Type B pancreatic cell (in vitro differentiated cells): ENCODE measurements at regions not wholly inside any gene's neighbourhood (a gene's known extent, or its start where the extent isn't known, plus 50 kb on each side); places are given as distances from the start of the nearest gene placed in this dataset.

Source experiments
- DNase-seq: peaks from one replicate; pipeline ENCODE4 v3.0.0; 2021; ENCODE audit warnings: mixed read lengths; ENCODE audit not compliant: unreplicated experiment; ENCODE audit errors: extremely low spot score
- H3K27ac Mint-ChIP-seq: 2 replicates; pipeline ENCODE4 v1.8.0; 2021; ENCODE audit warnings: mild to moderate bottlenecking, mixed read lengths
- H3K27me3 Mint-ChIP-seq: 2 replicates; pipeline ENCODE4 v1.8.0; 2021; ENCODE audit warnings: mixed read lengths
- H3K36me3 Mint-ChIP-seq: 2 replicates; pipeline ENCODE4 v1.8.0; 2021; ENCODE audit warnings: mixed read lengths
- H3K4me1 Mint-ChIP-seq: one replicate; pipeline ENCODE4 v1.8.0; 2021; ENCODE audit warnings: mixed read lengths; ENCODE audit not compliant: unreplicated experiment
- H3K4me3 Mint-ChIP-seq: 2 replicates; pipeline ENCODE4 v1.8.0; 2021; ENCODE audit warnings: mild to moderate bottlenecking, mixed read lengths
- H3K9me3 Mint-ChIP-seq: 2 replicates; pipeline ENCODE4 v1.8.0; 2021; ENCODE audit warnings: mixed read lengths
- CTCF ChIP-seq: fragments of 200-600 bp; sonication (generic); conservative IDR thresholded peaks from 2 replicates; pipeline ENCODE4 v1.5.0; 2021; ENCODE audit warnings: antibody characterized with exemption, mild to moderate bottlenecking

GRCh38 chr5:10867389-10868303 is 106.6 kb upstream of the DAP start:
- H3K36me3 Mint-ChIP-seq = no peaks in the 10 kb centered on the region
- no peak for DNase-seq
- H3K27me3 Mint-ChIP-seq = peaks cover 46% of the 10 kb centered on the region
- H3K4me3 Mint-ChIP-seq = no peak overlapping the region
- no peaks in the 10 kb centered on the region for H3K4me1 Mint-ChIP-seq
- no peak for TF ChIP-seq CTCF
- no peaks in the 10 kb centered on the region for H3K9me3 Mint-ChIP-seq
- no peak overlapping the region for H3K27ac Mint-ChIP-seq

GRCh38 chr5:10866913-10867312 is 105.9 kb upstream of the DAP start:
- no peak overlapping the region for H3K27ac Mint-ChIP-seq
- peaks cover 43% of the 10 kb centered on the region for H3K27me3 Mint-ChIP-seq
- H3K4me1 Mint-ChIP-seq = no peaks in the 10 kb centered on the region
- peak; percentile 33 for TF ChIP-seq CTCF
- DNase-seq = no peak
- H3K4me3 Mint-ChIP-seq = no peak overlapping the region
- no peaks in the 10 kb centered on the region for H3K9me3 Mint-ChIP-seq
- no peaks in the 10 kb centered on the region for H3K36me3 Mint-ChIP-seq

- Mint-ChIP-seq H3K4me3 (no peak overlapping the region), H3K9me3 (peaks cover 8% of the 10 kb centered on the region), H3K4me1 (no peaks in the 10 kb centered on the region), H3K36me3 (no peaks in the 10 kb centered on the region), H3K27ac (no peak overlapping the region), H3K27me3 (peaks cover 36% of the 10 kb centered on the region)
- DNase-seq = no peak
- TF ChIP-seq CTCF = peak; percentile 88
Observed at GRCh38 chr5:10863763-10864383, 102.8 kb upstream of the DAP start.

- no peak for DNase-seq
- H3K9me3 Mint-ChIP-seq = peaks cover 8% of the 10 kb centered on the region
- TF ChIP-seq CTCF = no peak
- no peaks in the 10 kb centered on the region for H3K36me3 Mint-ChIP-seq
- H3K27me3 Mint-ChIP-seq = peaks cover 36% of the 10 kb centered on the region
- no peak overlapping the region for H3K27ac Mint-ChIP-seq
- no peak overlapping the region for H3K4me3 Mint-ChIP-seq
- H3K4me1 Mint-ChIP-seq = peaks cover under 1% of the 10 kb centered on the region
Observed at GRCh38 chr5:10862085-10862484, 101.1 kb upstream of the DAP start.

GRCh38 chr5:10861423-10861790 is 100.4 kb upstream of the DAP start:
- Mint-ChIP-seq H3K4me1 (peaks cover 6% of the 10 kb centered on the region), H3K36me3 (no peaks in the 10 kb centered on the region), H3K27me3 (peaks cover 33% of the 10 kb centered on the region), H3K9me3 (peaks cover 8% of the 10 kb centered on the region), H3K4me3 (no peak overlapping the region), H3K27ac (no peak overlapping the region)
- TF ChIP-seq CTCF = no peak
- DNase-seq = no peak
